ENCODE measurements at regions not wholly inside any gene's neighbourhood (a gene's known extent, or its start where the extent isn't known, plus 50 kb on each side); places are given as distances from the start of the nearest gene placed in this dataset.

GRCh38 chr14:51491036-51491545, 160.6 kb upstream of the FRMD6 start:
- Histone ChIP-seq H3K4me3 (no peak overlapping the region), H3K27ac (no peak overlapping the region)
- TF ChIP-seq CTCF (IDR thresholded peaks at IDR 0.05) = no peak
- DNase-seq (ENCODE audit: low spot score) = no peak

GRCh38 chr14:51491776-51492175, 159.9 kb upstream of the FRMD6 start:
- H3K4me3 ChIP-seq = no peak overlapping the region
- H3K27ac ChIP-seq = no peak overlapping the region
- no peak for DNase-seq (ENCODE audit: low spot score)
- TF ChIP-seq CTCF (IDR thresholded peaks at IDR 0.05) = no peak

GRCh38 chr14:51495319-51495718, 156.4 kb upstream of the FRMD6 start:
- no peak for DNase-seq (ENCODE audit: low spot score)
- Histone ChIP-seq H3K4me3 (no peak overlapping the region), H3K27ac (no peak overlapping the region)
- no peak for TF ChIP-seq CTCF (IDR thresholded peaks at IDR 0.05)

- H3K4me3 ChIP-seq = no peak overlapping the region
- H3K27ac ChIP-seq = no peak overlapping the region
- no peak for TF ChIP-seq CTCF (IDR thresholded peaks at IDR 0.05)
- no peak for DNase-seq (ENCODE audit: low spot score)
Observed at GRCh38 chr14:51498411-51499227, 153.1 kb upstream of the FRMD6 start.

GRCh38 chr14:51500776-51501175, 150.9 kb upstream of the FRMD6 start:
- no peak overlapping the region for H3K27ac ChIP-seq
- TF ChIP-seq CTCF (IDR thresholded peaks at IDR 0.05) = no peak
- H3K4me3 ChIP-seq = no peak overlapping the region
- DNase-seq (ENCODE audit: low spot score) = no peak

GRCh38 chr14:51501746-51502145, 150.0 kb upstream of the FRMD6 start:
- H3K27ac ChIP-seq = no peak overlapping the region
- no peak overlapping the region for H3K4me3 ChIP-seq
- DNase-seq (ENCODE audit: low spot score) = no peak
- no peak for TF ChIP-seq CTCF (IDR thresholded peaks at IDR 0.05)

GRCh38 chr14:51504669-51505068, 147.0 kb upstream of the FRMD6 start:
- TF ChIP-seq CTCF (IDR thresholded peaks at IDR 0.05) = no peak
- DNase-seq (ENCODE audit: low spot score) = no peak
- Histone ChIP-seq H3K4me3 (no peak overlapping the region), H3K27ac (no peak overlapping the region)

Measured in coronary artery (tissue), 2 donors.